Fibroblast of lung (primary cell): ENCODE measurements at regions not wholly inside any gene's neighbourhood (a gene's known extent, or its start where the extent isn't known, plus 50 kb on each side); places are given as distances from the start of the nearest gene placed in this dataset.

Source experiments
- DNase-seq, 2 donors: peaks; one replicate each; pipeline versions ENCODE4 v3.0.0 to v3.0.0-alpha.2; 2010; ENCODE audit warnings: low read depth in 2 of 2
- H2AFZ ChIP-seq: 2 replicates; pipeline ENCODE4 v1.5.1; 2012; ENCODE audit warnings: low read length, control low read depth, inconsistent platforms
- H3K27ac ChIP-seq: 2 replicates; pipeline ENCODE4 v1.5.1; 2011; ENCODE audit warnings: low read length, control low read depth; ENCODE audit not compliant: insufficient read depth
- H3K27me3 ChIP-seq: 2 replicates; pipeline ENCODE4 v1.5.1; 2011; ENCODE audit warnings: mild to moderate bottlenecking, low read length; ENCODE audit not compliant: control insufficient read depth, insufficient read depth
- H3K36me3 ChIP-seq: 2 replicates; pipeline ENCODE4 v1.5.1; 2011; ENCODE audit warnings: low read length; ENCODE audit not compliant: control insufficient read depth, insufficient read depth
- H3K4me1 ChIP-seq: 2 replicates; pipeline ENCODE4 v1.5.1; 2011; ENCODE audit warnings: low read length; ENCODE audit not compliant: control insufficient read depth, insufficient read depth; ENCODE audit errors: extremely low read depth
- H3K4me2 ChIP-seq: 2 replicates; pipeline ENCODE4 v1.5.1; 2011; ENCODE audit warnings: low read length, control low read depth; ENCODE audit not compliant: insufficient read depth; ENCODE audit errors: extremely low read depth
- H3K4me3 ChIP-seq, 4 experiments: fragments of 200-600 bp in 1 of 4; sonication (generic) in 1 of 4; replicated peaks in 1 of 4; 2 replicates each; pipeline ENCODE4 v1.5.1; 2011 to 2016; ENCODE audit warnings: low read length in 4 of 4, low read depth in 3 of 4, mild to moderate bottlenecking in 3 of 4, control low read depth in 2 of 4, inconsistent platforms in 1 of 4, mixed read lengths in 1 of 4; ENCODE audit not compliant: insufficient read depth in 1 of 4; ENCODE audit errors: control extremely low read depth in 1 of 4
- H3K79me2 ChIP-seq: 2 replicates; pipeline ENCODE4 v1.5.1; 2012; ENCODE audit warnings: mild to moderate bottlenecking, low read length, inconsistent platforms; ENCODE audit not compliant: control insufficient read depth, insufficient read depth
- H3K9ac ChIP-seq: 2 replicates; pipeline ENCODE4 v1.5.1; 2011; ENCODE audit warnings: mild to moderate bottlenecking, low read length, control low read depth; ENCODE audit not compliant: insufficient read depth
- H3K9me3 ChIP-seq: 2 replicates; pipeline ENCODE4 v1.5.1; 2012; ENCODE audit warnings: low read depth, low read length; ENCODE audit not compliant: control insufficient read depth, insufficient read depth
- H4K20me1 ChIP-seq: 2 replicates; pipeline ENCODE4 v1.5.1; 2011; ENCODE audit warnings: low read length; ENCODE audit not compliant: control insufficient read depth, insufficient read depth; ENCODE audit errors: extremely low read depth
- EZH2 ChIP-seq: IDR thresholded peaks from 2 replicates; pipeline ENCODE4 v1.5.1; 2012; ENCODE audit warnings: low read length, control low read depth, mild to moderate bottlenecking; ENCODE audit errors: missing control alignments
- TF ChIP-seq, protein P1 (sequence below), 2 donors: IDR thresholded peaks in 1 of 2; conservative IDR thresholded peaks in 1 of 2; 1 replicate in 1 of 2; 2 replicates in 1 of 2; pipeline ENCODE4 v1.5.1; 2011 to 2012; ENCODE audit warnings: low read length in 2 of 2, control low read depth in 1 of 2, inconsistent platforms in 1 of 2, low read depth in 1 of 2, mild to moderate bottlenecking in 1 of 2

DNA sequence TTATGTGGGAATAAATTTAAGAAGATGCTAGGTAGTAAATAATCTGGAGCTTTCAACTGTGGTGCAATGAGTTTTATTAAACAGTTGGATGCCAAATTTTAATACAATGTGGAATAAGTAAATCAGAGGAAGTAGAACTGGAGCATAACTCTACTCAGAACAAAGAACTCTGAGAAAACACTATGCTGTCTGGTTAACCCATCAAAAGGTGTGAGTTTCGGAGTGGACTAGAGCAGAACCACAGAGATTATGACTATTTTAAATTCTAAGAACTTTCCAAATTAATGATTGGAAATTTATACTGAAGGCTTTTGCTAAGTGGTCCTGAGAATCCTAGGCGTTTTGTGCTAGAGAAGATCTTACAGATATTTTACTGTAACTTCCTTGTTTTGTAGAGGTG, 132.2 kb downstream of the NTMT2 start:
- no peak overlapping the region for H3K27ac ChIP-seq
- no peak overlapping the region for H2AFZ ChIP-seq
- H3K9me3 ChIP-seq = no peaks in the 10 kb centered on the region
- no peak overlapping the region for H3K9ac ChIP-seq
- no peaks in the 10 kb centered on the region for H3K36me3 ChIP-seq
- no peak for DNase-seq
- H4K20me1 ChIP-seq = no peaks in the 10 kb centered on the region
- TF ChIP-seq EZH2 = no peak
- TF ChIP-seq, protein P1, sequence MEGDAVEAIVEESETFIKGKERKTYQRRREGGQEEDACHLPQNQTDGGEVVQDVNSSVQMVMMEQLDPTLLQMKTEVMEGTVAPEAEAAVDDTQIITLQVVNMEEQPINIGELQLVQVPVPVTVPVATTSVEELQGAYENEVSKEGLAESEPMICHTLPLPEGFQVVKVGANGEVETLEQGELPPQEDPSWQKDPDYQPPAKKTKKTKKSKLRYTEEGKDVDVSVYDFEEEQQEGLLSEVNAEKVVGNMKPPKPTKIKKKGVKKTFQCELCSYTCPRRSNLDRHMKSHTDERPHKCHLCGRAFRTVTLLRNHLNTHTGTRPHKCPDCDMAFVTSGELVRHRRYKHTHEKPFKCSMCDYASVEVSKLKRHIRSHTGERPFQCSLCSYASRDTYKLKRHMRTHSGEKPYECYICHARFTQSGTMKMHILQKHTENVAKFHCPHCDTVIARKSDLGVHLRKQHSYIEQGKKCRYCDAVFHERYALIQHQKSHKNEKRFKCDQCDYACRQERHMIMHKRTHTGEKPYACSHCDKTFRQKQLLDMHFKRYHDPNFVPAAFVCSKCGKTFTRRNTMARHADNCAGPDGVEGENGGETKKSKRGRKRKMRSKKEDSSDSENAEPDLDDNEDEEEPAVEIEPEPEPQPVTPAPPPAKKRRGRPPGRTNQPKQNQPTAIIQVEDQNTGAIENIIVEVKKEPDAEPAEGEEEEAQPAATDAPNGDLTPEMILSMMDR (conservative IDR thresholded peaks at IDR 0.05 in 1 of 2, IDR thresholded peaks at IDR 0.05 in 1 of 2; ENCODE audit: low read depth in 1 of 2, low read length in 2 of 2) = no peak
- H3K27me3 ChIP-seq = no peaks in the 10 kb centered on the region
- no peaks in the 10 kb centered on the region for H3K79me2 ChIP-seq
- no peak overlapping the region for H3K4me2 ChIP-seq
- H3K4me3 ChIP-seq = no peak overlapping the region
- no peaks in the 10 kb centered on the region for H3K4me1 ChIP-seq

DNA sequence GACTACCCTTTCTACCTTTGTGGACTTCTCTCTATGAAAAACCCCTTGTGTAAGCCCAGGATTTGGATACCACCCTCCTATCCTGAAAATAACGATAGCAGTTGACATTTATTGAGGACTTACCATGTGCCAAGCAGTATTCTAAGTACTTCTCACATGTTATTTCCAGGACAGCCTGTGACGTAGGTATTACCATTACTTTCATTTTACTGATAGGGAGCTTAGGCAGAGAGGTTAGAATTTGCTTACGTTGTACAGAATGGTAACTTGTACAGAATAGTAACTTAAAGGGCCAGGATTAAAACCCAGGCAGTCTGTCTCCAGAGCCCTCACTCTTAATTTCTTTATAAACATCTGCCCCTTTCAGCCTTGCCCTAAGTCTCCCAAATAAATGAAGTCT, 138.3 kb downstream of the NTMT2 start:
- Histone ChIP-seq H3K9me3 (no peaks in the 10 kb centered on the region), H3K27me3 (no peaks in the 10 kb centered on the region), H3K4me2 (peak overlapping the region; percentile 13), H3K27ac (no peak overlapping the region), H3K9ac (no peak overlapping the region), H3K36me3 (no peaks in the 10 kb centered on the region), H3K79me2 (no peaks in the 10 kb centered on the region), H2AFZ (peak overlapping the region; percentile 1), H3K4me3 (no peak overlapping the region), H3K4me1 (no peaks in the 10 kb centered on the region), H4K20me1 (no peaks in the 10 kb centered on the region)
- no peak for TF ChIP-seq EZH2
- TF ChIP-seq, protein P1 (conservative IDR thresholded peaks at IDR 0.05 in 1 of 2, IDR thresholded peaks at IDR 0.05 in 1 of 2; ENCODE audit: low read depth in 1 of 2, low read length in 2 of 2) = no peak
- DNase-seq = peak in 1 of 2 donors; percentile 40

DNA sequence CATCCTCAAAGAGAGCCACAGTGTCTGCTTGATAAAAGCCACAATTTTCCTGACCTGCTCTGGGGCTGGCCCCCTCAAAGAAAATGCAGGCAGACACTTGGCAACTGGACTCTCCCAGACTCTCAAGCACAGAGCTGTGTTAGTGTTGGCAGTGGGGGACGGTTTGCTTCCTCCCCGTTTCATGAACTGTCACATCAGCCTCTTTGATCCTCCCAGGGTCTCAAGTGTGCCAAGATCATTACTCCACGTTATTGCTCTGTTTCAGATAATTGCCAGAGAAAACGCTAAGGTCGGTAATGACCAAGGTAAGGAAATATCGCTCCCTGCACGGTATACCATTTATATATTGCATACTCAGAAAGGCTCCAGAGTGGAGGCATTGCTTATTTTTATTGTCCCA, 138.8 kb downstream of the NTMT2 start:
- H3K9me3 ChIP-seq = no peaks in the 10 kb centered on the region
- DNase-seq = no peak
- H3K27ac ChIP-seq = no peak overlapping the region
- no peaks in the 10 kb centered on the region for H3K36me3 ChIP-seq
- peak overlapping the region; percentile 5 for H3K4me2 ChIP-seq
- H3K9ac ChIP-seq = no peak overlapping the region
- no peaks in the 10 kb centered on the region for H3K27me3 ChIP-seq
- peak overlapping the region; percentile 1 for H2AFZ ChIP-seq
- no peak overlapping the region for H3K4me3 ChIP-seq
- H3K79me2 ChIP-seq = no peaks in the 10 kb centered on the region
- TF ChIP-seq, protein P1 (conservative IDR thresholded peaks at IDR 0.05 in 1 of 2, IDR thresholded peaks at IDR 0.05 in 1 of 2; ENCODE audit: low read depth in 1 of 2, low read length in 2 of 2) = no peak
- no peak for TF ChIP-seq EZH2
- no peaks in the 10 kb centered on the region for H3K4me1 ChIP-seq
- no peaks in the 10 kb centered on the region for H4K20me1 ChIP-seq
